Keratinocyte (primary cell): ENCODE measurements at regions not wholly inside any gene's neighbourhood (a gene's known extent, or its start where the extent isn't known, plus 50 kb on each side); places are given as distances from the start of the nearest gene placed in this dataset.

Source experiments
- DNase-seq: peaks from one replicate; pipeline ENCODE4 v3.0.0-alpha.2; 2011; ENCODE audit warnings: low read depth, missing footprints, low spot score
- FAIRE-seq: peaks from 2 replicates; lab custom pipeline; 2011; peaks lifted over from hg19 to GRCh38; lab: Jason Lieb, UNC
- H2AFZ ChIP-seq: 2 replicates; pipeline ENCODE4 v1.6.0; 2012; ENCODE audit warnings: low read length, control low read depth, inconsistent platforms; ENCODE audit not compliant: control insufficient read depth
- H3K27ac ChIP-seq: 2 replicates; pipeline ENCODE4 v1.5.1; 2011; ENCODE audit warnings: low read length; ENCODE audit not compliant: control insufficient read depth, insufficient read depth
- H3K27me3 ChIP-seq: 3 replicates; pipeline ENCODE4 v1.6.0; 2011; ENCODE audit warnings: low read length; ENCODE audit not compliant: control insufficient read depth, insufficient read depth; ENCODE audit errors: extremely low read depth
- H3K36me3 ChIP-seq, 2 experiments: 2 replicates in 1 of 2; 3 replicates in 1 of 2; pipeline ENCODE4 v1.5.1; 2011; ENCODE audit warnings: low read length in 2 of 2, mild to moderate bottlenecking in 1 of 2; ENCODE audit not compliant: control insufficient read depth in 2 of 2, insufficient read depth in 2 of 2; ENCODE audit errors: extremely low read depth in 1 of 2
- H3K4me1 ChIP-seq: 3 replicates; pipeline ENCODE4 v1.5.1; 2011; ENCODE audit warnings: low read length; ENCODE audit not compliant: control insufficient read depth, insufficient read depth; ENCODE audit errors: extremely low read depth
- H3K4me2 ChIP-seq: 3 replicates; pipeline ENCODE4 v1.6.0; 2011; ENCODE audit warnings: low read depth, low read length; ENCODE audit not compliant: control insufficient read depth, insufficient read depth; ENCODE audit errors: extremely low read depth
- H3K4me3 ChIP-seq, 3 experiments: fragments of 200-600 bp in 1 of 3; sonication (generic) in 1 of 3; 2 replicates in 2 of 3; 3 replicates in 1 of 3; pipeline ENCODE4 v1.5.1; 2011 to 2016; ENCODE audit warnings: low read length in 3 of 3, mild to moderate bottlenecking in 3 of 3, control low read depth in 2 of 3, inconsistent platforms in 1 of 3, low read depth in 1 of 3, mixed read lengths in 1 of 3, mixed run types in 1 of 3, moderate library complexity in 1 of 3; ENCODE audit not compliant: control insufficient read depth in 2 of 3, insufficient read depth in 2 of 3; ENCODE audit errors: extremely low read depth in 1 of 3
- H3K79me2 ChIP-seq: 2 replicates; pipeline ENCODE4 v1.6.0; 2012; ENCODE audit warnings: low read length; ENCODE audit not compliant: control insufficient read depth, insufficient read depth
- H3K9ac ChIP-seq: 3 replicates; pipeline ENCODE4 v1.6.0; 2011; ENCODE audit warnings: low read length; ENCODE audit not compliant: control insufficient read depth, insufficient read depth; ENCODE audit errors: extremely low read depth
- H3K9me1 ChIP-seq: 3 replicates; pipeline ENCODE4 v1.6.0; 2011; ENCODE audit warnings: low read length; ENCODE audit not compliant: control insufficient read depth, insufficient read depth; ENCODE audit errors: extremely low read depth
- H3K9me3 ChIP-seq: 2 replicates; pipeline ENCODE4 v1.5.1; 2012; ENCODE audit warnings: low read depth, low read length; ENCODE audit not compliant: control insufficient read depth
- H4K20me1 ChIP-seq: 3 replicates; pipeline ENCODE4 v1.6.0; 2011; ENCODE audit warnings: low read length; ENCODE audit not compliant: control insufficient read depth, insufficient read depth; ENCODE audit errors: extremely low read depth
- EZH2 ChIP-seq: IDR thresholded peaks from one replicate; pipeline ENCODE4 v1.6.1; 2012; ENCODE audit warnings: inconsistent platforms, mild to moderate bottlenecking, low read length, moderate library complexity
- dilution Hi-C: fragments of 300-500 bp; cut with MboI; formaldehyde crosslinking; loops from one replicate; pipeline ENCODE4 v1.7.0; 2020; ENCODE audit warnings: low sequenced_read_pairs; ENCODE audit not compliant: extremely low pct_ligation_motif_present
- TF ChIP-seq, protein P1 (sequence below), 3 experiments: IDR thresholded peaks in 1 of 3; conservative IDR thresholded peaks in 1 of 3; optimal IDR thresholded peaks in 1 of 3; 2 replicates in 2 of 3; 3 replicates in 1 of 3; pipeline versions ENCODE3 to v1.5.1; 2011; ENCODE audit warnings: low read length in 3 of 3, mild to moderate bottlenecking in 3 of 3, moderate library complexity in 2 of 3, control low read depth in 1 of 3, inconsistent platforms in 1 of 3; ENCODE audit not compliant: insufficient read depth in 2 of 3; ENCODE audit errors: extremely low read depth in 1 of 3

DNA sequence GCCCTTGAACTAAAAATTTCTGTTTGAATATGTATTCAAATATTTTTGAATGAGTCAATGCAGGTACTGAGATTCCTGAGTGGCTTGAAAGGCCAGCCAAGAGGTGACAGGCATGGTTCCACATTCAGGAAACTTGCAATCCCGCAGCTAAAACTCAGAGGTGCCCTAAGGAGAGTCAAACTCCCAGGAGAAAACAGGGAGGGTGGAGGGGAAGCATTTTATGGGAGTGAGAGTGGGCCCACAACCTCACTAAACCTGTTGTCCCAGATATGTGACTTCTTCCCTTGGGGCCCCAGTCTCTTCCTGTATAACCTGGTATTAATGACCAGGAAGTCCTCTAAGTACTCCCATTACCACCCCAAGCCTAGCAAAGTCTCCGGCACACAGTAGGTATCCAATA is 189.6 kb downstream of the PLPP3 start:
- H4K20me1 ChIP-seq, result no peaks in the 10 kb centered on the region
- DNase-seq (no peak), FAIRE-seq (no peak)
- H3K9ac ChIP-seq, result no peak overlapping the region
- no peak overlapping the region for H3K27ac ChIP-seq
- no peak overlapping the region for H2AFZ ChIP-seq
- no peak for TF ChIP-seq EZH2
- TF ChIP-seq, protein P1, sequence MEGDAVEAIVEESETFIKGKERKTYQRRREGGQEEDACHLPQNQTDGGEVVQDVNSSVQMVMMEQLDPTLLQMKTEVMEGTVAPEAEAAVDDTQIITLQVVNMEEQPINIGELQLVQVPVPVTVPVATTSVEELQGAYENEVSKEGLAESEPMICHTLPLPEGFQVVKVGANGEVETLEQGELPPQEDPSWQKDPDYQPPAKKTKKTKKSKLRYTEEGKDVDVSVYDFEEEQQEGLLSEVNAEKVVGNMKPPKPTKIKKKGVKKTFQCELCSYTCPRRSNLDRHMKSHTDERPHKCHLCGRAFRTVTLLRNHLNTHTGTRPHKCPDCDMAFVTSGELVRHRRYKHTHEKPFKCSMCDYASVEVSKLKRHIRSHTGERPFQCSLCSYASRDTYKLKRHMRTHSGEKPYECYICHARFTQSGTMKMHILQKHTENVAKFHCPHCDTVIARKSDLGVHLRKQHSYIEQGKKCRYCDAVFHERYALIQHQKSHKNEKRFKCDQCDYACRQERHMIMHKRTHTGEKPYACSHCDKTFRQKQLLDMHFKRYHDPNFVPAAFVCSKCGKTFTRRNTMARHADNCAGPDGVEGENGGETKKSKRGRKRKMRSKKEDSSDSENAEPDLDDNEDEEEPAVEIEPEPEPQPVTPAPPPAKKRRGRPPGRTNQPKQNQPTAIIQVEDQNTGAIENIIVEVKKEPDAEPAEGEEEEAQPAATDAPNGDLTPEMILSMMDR (optimal IDR thresholded peaks at IDR 0.05 in 1 of 3, IDR thresholded peaks at IDR 0.05 in 1 of 3, conservative IDR thresholded peaks at IDR 0.05 in 1 of 3; ENCODE audit: extremely low read depth in 1 of 3, insufficient read depth in 2 of 3, low read length in 3 of 3), result no peak
- H3K36me3 ChIP-seq, result no peaks in the 10 kb centered on the region
- H3K9me3 ChIP-seq, result no peaks in the 10 kb centered on the region
- dilution Hi-C loops, result no loop called here
- H3K9me1 ChIP-seq, result no peaks in the 10 kb centered on the region
- H3K4me2 ChIP-seq, result no peak overlapping the region
- no peaks in the 10 kb centered on the region for H3K79me2 ChIP-seq
- H3K27me3 ChIP-seq, result no peaks in the 10 kb centered on the region
- H3K4me3 ChIP-seq, result no peak overlapping the region
- no peaks in the 10 kb centered on the region for H3K4me1 ChIP-seq

DNA sequence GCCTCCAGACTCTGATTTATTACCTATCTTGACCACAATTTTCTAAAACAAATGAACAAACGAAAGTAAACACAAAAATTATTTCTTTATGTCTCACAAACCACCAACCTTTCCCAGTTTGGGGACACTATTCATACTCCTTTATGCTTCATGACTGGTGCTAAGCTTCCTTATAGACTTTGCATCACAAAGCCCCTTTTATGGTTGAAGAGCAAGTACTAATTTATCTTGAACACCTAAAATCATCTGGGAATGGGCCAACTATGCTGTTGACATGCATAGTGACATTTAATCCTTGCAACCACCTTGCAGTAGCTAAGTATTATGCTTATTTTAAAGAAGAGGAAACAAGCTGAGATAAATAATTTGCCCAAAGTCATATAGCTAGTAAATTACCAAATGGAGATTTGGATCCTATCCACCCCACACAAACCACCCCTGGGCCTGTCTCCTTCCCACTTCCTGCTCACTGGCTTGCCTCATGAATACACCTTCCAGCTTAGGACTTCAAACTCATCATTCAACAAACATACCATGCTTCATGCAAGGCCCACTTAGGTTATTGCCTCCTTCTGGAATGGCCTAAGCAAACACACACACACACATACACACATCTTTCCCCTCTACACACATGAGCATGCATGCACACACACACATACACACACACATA is 192.2 kb downstream of the PLPP3 start:
- H3K9me1 ChIP-seq, result no peaks in the 10 kb centered on the region
- dilution Hi-C loops, result no loop called here
- no peaks in the 10 kb centered on the region for H3K79me2 ChIP-seq
- TF ChIP-seq EZH2, result no peak
- TF ChIP-seq, protein P1 (optimal IDR thresholded peaks at IDR 0.05 in 1 of 3, IDR thresholded peaks at IDR 0.05 in 1 of 3, conservative IDR thresholded peaks at IDR 0.05 in 1 of 3; ENCODE audit: extremely low read depth in 1 of 3, insufficient read depth in 2 of 3, low read length in 3 of 3), result no peak
- no peak for DNase-seq
- H4K20me1 ChIP-seq, result no peaks in the 10 kb centered on the region
- H3K27me3 ChIP-seq, result no peaks in the 10 kb centered on the region
- no peaks in the 10 kb centered on the region for H3K4me1 ChIP-seq
- no peaks in the 10 kb centered on the region for H3K36me3 ChIP-seq
- peak; percentile 49 for FAIRE-seq
- no peak overlapping the region for H3K4me3 ChIP-seq
- no peak overlapping the region for H2AFZ ChIP-seq
- no peak overlapping the region for H3K27ac ChIP-seq
- H3K4me2 ChIP-seq, result no peak overlapping the region
- no peak overlapping the region for H3K9ac ChIP-seq
- no peaks in the 10 kb centered on the region for H3K9me3 ChIP-seq
